GM23248 (cell line): ENCODE measurements at regions not wholly inside any gene's neighbourhood (a gene's known extent, or its start where the extent isn't known, plus 50 kb on each side); places are given as distances from the start of the nearest gene placed in this dataset.

Experiments used
- EZH2 ChIP-seq: fragments of 200-600 bp; sonication (generic); IDR thresholded peaks from 2 replicates; pipeline ENCODE4 v1.6.1; 2018; ENCODE audit warnings: antibody characterized with exemption, mild to moderate bottlenecking; ENCODE audit not compliant: insufficient read depth, poor library complexity, severe bottlenecking
- EZH2phosphoT487 ChIP-seq: fragments of 200-600 bp; sonication (generic); IDR thresholded peaks from 2 replicates; pipeline ENCODE4 v1.6.1; 2018; ENCODE audit warnings: antibody characterized with exemption, moderate library complexity, mild to moderate bottlenecking, low read depth; ENCODE audit not compliant: insufficient read depth

DNA sequence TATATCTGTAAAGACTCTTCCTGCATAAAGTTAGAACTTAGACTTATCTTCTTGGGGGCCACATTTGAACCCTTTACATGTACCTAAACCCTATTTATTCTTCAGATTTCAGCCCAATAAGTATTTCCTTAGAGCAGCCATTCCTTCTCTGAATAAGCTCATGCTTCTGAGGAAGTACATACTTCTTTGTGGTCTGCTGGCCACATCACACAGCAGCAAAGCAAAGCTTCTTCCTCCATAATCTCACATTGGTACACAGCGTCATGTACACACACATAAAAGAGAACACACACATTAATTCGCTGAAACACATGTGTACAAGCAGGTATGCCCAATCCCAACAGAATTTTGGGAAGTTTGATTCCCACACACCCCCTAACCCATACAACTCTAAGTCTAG is 331.0 kb downstream of the CDH2 start:
- TF ChIP-seq EZH2: no peak
- TF ChIP-seq EZH2phosphoT487: no peak
